Neural cell (in vitro differentiated cells): ENCODE measurements at regions not wholly inside any gene's neighbourhood (a gene's known extent, or its start where the extent isn't known, plus 50 kb on each side); places are given as distances from the start of the nearest gene placed in this dataset.

ENCODE experiments used
- H2AFZ ChIP-seq: fragments of 200-600, 300-800 bp; sonication (generic), shearing (Covaris generic); 2 replicates; pipeline ENCODE4 v1.6.0; 2014; ENCODE audit warnings: low read depth, mild to moderate bottlenecking, antibody characterized with exemption, low read length, moderate library complexity
- H3F3A ChIP-seq: fragments of 200-600 bp; shearing (Covaris generic); 2 replicates; pipeline ENCODE4 v1.6.1; 2016; ENCODE audit warnings: mild to moderate bottlenecking, moderate library complexity, mixed read lengths, antibody characterized with exemption, low read length; ENCODE audit not compliant: insufficient read depth, poor library complexity, severe bottlenecking
- H3K27ac ChIP-seq: fragments of 200-600, 300-800 bp; sonication (generic), shearing (Covaris generic); 2 replicates; pipeline ENCODE4 v1.5.1; 2014; ENCODE audit warnings: mild to moderate bottlenecking, low read length, moderate library complexity
- H3K27me3 ChIP-seq: fragments of 300-800, 200-600 bp; sonication (generic), shearing (Covaris generic); 2 replicates; pipeline ENCODE4 v1.6.0; 2014; ENCODE audit warnings: mild to moderate bottlenecking, low read depth, low read length, moderate library complexity; ENCODE audit not compliant: insufficient read depth
- H3K36me3 ChIP-seq: fragments of 300-800, 200-600 bp; sonication (generic), shearing (Covaris generic); 2 replicates; pipeline ENCODE4 v1.5.1; 2014; ENCODE audit warnings: mild to moderate bottlenecking, antibody characterized with exemption, low read length, moderate library complexity; ENCODE audit not compliant: insufficient read depth
- H3K4me2 ChIP-seq: fragments of 300-800, 200-600 bp; sonication (generic), shearing (Covaris generic); 2 replicates; pipeline ENCODE4 v1.6.0; 2014; ENCODE audit warnings: mild to moderate bottlenecking, low read length
- H3K4me3 ChIP-seq: fragments of 300-800, 200-600 bp; sonication (generic), shearing (Covaris generic); 2 replicates; pipeline ENCODE4 v1.5.1; 2014; ENCODE audit warnings: mild to moderate bottlenecking, low read length, moderate library complexity
- H3K79me2 ChIP-seq: fragments of 200-600 bp; shearing (Covaris generic); replicated peaks from 2 replicates; pipeline ENCODE4 v1.6.0; 2014; ENCODE audit warnings: mild to moderate bottlenecking, low read length, moderate library complexity; ENCODE audit not compliant: insufficient read depth
- H3K9ac ChIP-seq: fragments of 300-800, 200-600 bp; sonication (generic), shearing (Covaris generic); 2 replicates; pipeline ENCODE4 v1.6.1; 2016; ENCODE audit warnings: mild to moderate bottlenecking, low read length, mixed read lengths
- H3K9me2 ChIP-seq: fragments of 200-600 bp; shearing (Covaris generic); 2 replicates; pipeline ENCODE4 v1.6.1; 2016; ENCODE audit warnings: mild to moderate bottlenecking, low read length, mixed read lengths; ENCODE audit not compliant: insufficient read depth
- H3K9me3 ChIP-seq: fragments of 200-600, 300-800 bp; sonication (generic), shearing (Covaris generic); 2 replicates; pipeline ENCODE4 v1.6.1; 2016; ENCODE audit warnings: mild to moderate bottlenecking, mixed run types, low read length, moderate library complexity, mixed read lengths
- H4K20me1 ChIP-seq: fragments of 200-600 bp; shearing (Covaris generic); 2 replicates; pipeline ENCODE4 v1.6.1; 2016; ENCODE audit warnings: mild to moderate bottlenecking, mixed run types; ENCODE audit not compliant: insufficient read depth
- CTCF ChIP-seq: fragments of 450-650 bp; IDR thresholded peaks from 2 replicates; pipeline ENCODE4 v1.5.1; 2014; ENCODE audit warnings: antibody characterized with exemption, mild to moderate bottlenecking, moderate library complexity; ENCODE audit not compliant: poor library complexity, severe bottlenecking
- EP300 ChIP-seq: fragments of 450-650 bp; conservative IDR thresholded peaks from 2 replicates; pipeline ENCODE4 v1.6.1; 2014; ENCODE audit warnings: antibody characterized with exemption, mild to moderate bottlenecking, moderate library complexity; ENCODE audit not compliant: poor library complexity, severe bottlenecking
- EZH2 ChIP-seq: fragments of 200-600, 300-800 bp; shearing (Covaris generic), sonication (generic); IDR thresholded peaks from 2 replicates; pipeline ENCODE4 v1.6.1; 2014; ENCODE audit warnings: antibody characterized with exemption, low read length, borderline replicate concordance, mild to moderate bottlenecking; ENCODE audit not compliant: insufficient read depth, poor library complexity, severe bottlenecking
- MXI1 ChIP-seq: fragments of 450-650 bp; conservative IDR thresholded peaks from 2 replicates; pipeline ENCODE4 v1.6.1; 2014; ENCODE audit warnings: antibody characterized with exemption, mild to moderate bottlenecking; ENCODE audit not compliant: poor library complexity, severe bottlenecking
- RAD21 ChIP-seq: fragments of 450-650 bp; conservative IDR thresholded peaks from 2 replicates; pipeline ENCODE4 v1.6.1; 2014; ENCODE audit warnings: antibody characterized with exemption, mild to moderate bottlenecking, moderate library complexity
- SMC3 ChIP-seq: fragments of 450-650 bp; conservative IDR thresholded peaks from 2 replicates; pipeline ENCODE4 v1.6.1; 2014; ENCODE audit warnings: antibody characterized with exemption, mild to moderate bottlenecking, moderate library complexity; ENCODE audit not compliant: poor library complexity
- TAF1 ChIP-seq: IDR thresholded peaks from 2 replicates; pipeline ENCODE4 v1.6.1; 2012; ENCODE audit warnings: low read depth

- Histone ChIP-seq H3K9ac (no peak overlapping the region), H3K4me2 (no peak overlapping the region), H3F3A (no peaks in the 10 kb centered on the region), H4K20me1 (no peaks in the 10 kb centered on the region), H2AFZ (no peak overlapping the region), H3K27me3 (no peaks in the 10 kb centered on the region), H3K4me3 (no peak overlapping the region), H3K27ac (no peak overlapping the region), H3K36me3 (no peaks in the 10 kb centered on the region), H3K9me2 (no peaks in the 10 kb centered on the region), H3K79me2 (no peaks in the 10 kb centered on the region), H3K9me3 (no peaks in the 10 kb centered on the region)
- TF ChIP-seq RAD21 = no peak
- no peak for TF ChIP-seq SMC3
Observed at GRCh38 chr7:20945451-20945850, 158.8 kb upstream of the SP8 start.

GRCh38 chr7:20952916-20953315 is 166.2 kb upstream of the SP8 start:
- H3K27me3 ChIP-seq = peaks cover 13% of the 10 kb centered on the region
- no peak overlapping the region for H3K4me2 ChIP-seq
- TF ChIP-seq EZH2 = no peak
- TF ChIP-seq MXI1 = no peak
- no peak for TF ChIP-seq RAD21
- H3K9ac ChIP-seq = no peak overlapping the region
- no peak overlapping the region for H2AFZ ChIP-seq
- no peak overlapping the region for H3K4me3 ChIP-seq
- no peaks in the 10 kb centered on the region for H3F3A ChIP-seq
- no peaks in the 10 kb centered on the region for H3K9me3 ChIP-seq
- H4K20me1 ChIP-seq = no peaks in the 10 kb centered on the region
- no peaks in the 10 kb centered on the region for H3K36me3 ChIP-seq
- H3K9me2 ChIP-seq = no peaks in the 10 kb centered on the region
- no peaks in the 10 kb centered on the region for H3K79me2 ChIP-seq
- no peak overlapping the region for H3K27ac ChIP-seq

- H3K27ac ChIP-seq = no peak overlapping the region
- no peaks in the 10 kb centered on the region for H3K36me3 ChIP-seq
- peaks cover 18% of the 10 kb centered on the region for H3K27me3 ChIP-seq
- H3K9me3 ChIP-seq = no peaks in the 10 kb centered on the region
- no peaks in the 10 kb centered on the region for H3F3A ChIP-seq
- no peak for TF ChIP-seq CTCF
- no peak for TF ChIP-seq EP300
- TF ChIP-seq TAF1 = no peak
- H2AFZ ChIP-seq = no peak overlapping the region
- H3K4me2 ChIP-seq = no peak overlapping the region
- no peak overlapping the region for H3K4me3 ChIP-seq
- H4K20me1 ChIP-seq = no peaks in the 10 kb centered on the region
- no peak overlapping the region for H3K9ac ChIP-seq
- H3K9me2 ChIP-seq = no peaks in the 10 kb centered on the region
- no peaks in the 10 kb centered on the region for H3K79me2 ChIP-seq
Observed at GRCh38 chr7:20954711-20955619, 168.3 kb upstream of the SP8 start.
